ENCODE measurements at regions not wholly inside any gene's neighbourhood (a gene's known extent, or its start where the extent isn't known, plus 50 kb on each side); places are given as distances from the start of the nearest gene placed in this dataset.

DNA sequence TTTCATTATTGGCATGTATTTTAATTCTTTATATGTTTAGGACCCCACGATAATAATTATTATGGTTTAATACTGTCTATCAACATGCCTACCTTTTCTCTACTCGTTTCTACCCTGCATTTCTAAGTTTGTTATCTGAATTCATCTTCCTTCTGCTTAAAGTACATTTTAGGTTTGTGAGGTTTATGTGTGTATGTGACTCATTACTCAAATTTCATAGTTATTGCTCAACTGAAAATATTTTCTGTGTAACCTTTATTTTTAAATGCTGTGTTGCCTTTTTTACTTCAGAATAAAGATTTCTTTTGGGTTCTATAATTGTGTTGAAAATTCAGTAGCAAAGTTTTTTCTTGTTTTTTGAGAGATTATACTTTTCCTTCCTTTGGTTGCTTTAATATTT lies 933.9 kb upstream of the LRRTM1 start:
- DNase-seq, result no peak
- no CpG with 5 or more reads among the region's 2 CpGs for WGBS (ENCODE audit: insufficient coverage)
- H3K36me3 ChIP-seq (ENCODE audit: control insufficient read depth, insufficient read depth, low read length), result no peaks in the 10 kb centered on the region
- H3K27ac ChIP-seq (ENCODE audit: low read length), result no peak overlapping the region
- no peak overlapping the region for H3K4me3 ChIP-seq (ENCODE audit: low read length)
- H3K9me3 ChIP-seq (replicated peaks; ENCODE audit: control insufficient read depth, low read depth, low read length), result no peaks in the 10 kb centered on the region
- no peaks in the 10 kb centered on the region for H3K27me3 ChIP-seq (ENCODE audit: control insufficient read depth, insufficient read depth, low read length)
- no peaks in the 10 kb centered on the region for H3K4me1 ChIP-seq (ENCODE audit: control insufficient read depth, insufficient read depth, low read length)

DNA sequence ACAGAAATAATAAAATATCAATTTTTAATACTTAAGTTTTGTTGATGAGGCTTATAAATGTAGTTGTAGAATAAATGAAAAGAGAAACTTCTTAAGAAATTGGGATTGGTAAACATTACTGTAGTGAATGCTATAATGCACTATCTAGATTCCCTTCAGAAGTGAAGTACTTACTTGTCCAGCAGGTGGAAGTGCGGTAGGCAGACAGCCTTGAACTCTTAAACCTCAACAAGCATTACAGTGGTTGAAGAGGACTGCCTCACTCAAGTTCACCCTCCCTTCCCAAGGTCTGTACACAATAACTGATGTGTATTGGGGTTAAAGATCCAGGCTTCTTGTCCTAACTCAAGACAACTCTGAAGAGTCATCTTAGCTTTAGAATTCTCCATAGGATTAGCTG lies 931.0 kb upstream of the LRRTM1 start:
- DNase-seq, result no peak
- H3K36me3 ChIP-seq (ENCODE audit: control insufficient read depth, insufficient read depth, low read length), result no peaks in the 10 kb centered on the region
- H3K4me1 ChIP-seq (ENCODE audit: control insufficient read depth, insufficient read depth, low read length), result no peaks in the 10 kb centered on the region
- H3K4me3 ChIP-seq (ENCODE audit: low read length), result no peak overlapping the region
- no CpG with 5 or more reads among the region's 1 CpG for WGBS (ENCODE audit: insufficient coverage)
- no peak overlapping the region for H3K27ac ChIP-seq (ENCODE audit: low read length)
- no peaks in the 10 kb centered on the region for H3K27me3 ChIP-seq (ENCODE audit: control insufficient read depth, insufficient read depth, low read length)
- no peaks in the 10 kb centered on the region for H3K9me3 ChIP-seq (replicated peaks; ENCODE audit: control insufficient read depth, low read depth, low read length)

DNA sequence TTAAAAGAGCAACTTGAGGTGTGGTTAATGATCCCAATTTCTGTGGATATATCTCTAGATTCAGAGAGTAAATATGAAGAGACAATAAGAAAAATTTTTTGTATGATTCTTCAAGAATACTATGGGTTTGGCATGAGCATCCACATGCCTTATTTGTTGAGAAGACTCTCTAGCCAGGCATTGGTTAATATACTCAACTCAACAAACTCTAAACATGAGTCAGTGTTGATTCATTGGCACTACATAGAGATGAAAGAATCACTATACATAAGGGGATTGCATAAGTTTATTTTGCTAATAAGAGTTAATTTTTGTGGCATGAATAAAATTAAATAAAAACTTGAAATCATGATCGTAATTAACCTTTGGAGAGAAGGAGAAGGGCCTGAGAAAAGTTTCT lies 930.2 kb upstream of the LRRTM1 start:
- H3K9me3 ChIP-seq (replicated peaks; ENCODE audit: control insufficient read depth, low read depth, low read length), result no peaks in the 10 kb centered on the region
- no peak for DNase-seq
- no peak overlapping the region for H3K4me3 ChIP-seq (ENCODE audit: low read length)
- H3K27ac ChIP-seq (ENCODE audit: low read length), result no peak overlapping the region
- H3K4me1 ChIP-seq (ENCODE audit: control insufficient read depth, insufficient read depth, low read length), result no peaks in the 10 kb centered on the region
- no CpG with 5 or more reads among the region's 1 CpG for WGBS (ENCODE audit: insufficient coverage)
- no peaks in the 10 kb centered on the region for H3K36me3 ChIP-seq (ENCODE audit: control insufficient read depth, insufficient read depth, low read length)
- H3K27me3 ChIP-seq (ENCODE audit: control insufficient read depth, insufficient read depth, low read length), result no peaks in the 10 kb centered on the region

DNA sequence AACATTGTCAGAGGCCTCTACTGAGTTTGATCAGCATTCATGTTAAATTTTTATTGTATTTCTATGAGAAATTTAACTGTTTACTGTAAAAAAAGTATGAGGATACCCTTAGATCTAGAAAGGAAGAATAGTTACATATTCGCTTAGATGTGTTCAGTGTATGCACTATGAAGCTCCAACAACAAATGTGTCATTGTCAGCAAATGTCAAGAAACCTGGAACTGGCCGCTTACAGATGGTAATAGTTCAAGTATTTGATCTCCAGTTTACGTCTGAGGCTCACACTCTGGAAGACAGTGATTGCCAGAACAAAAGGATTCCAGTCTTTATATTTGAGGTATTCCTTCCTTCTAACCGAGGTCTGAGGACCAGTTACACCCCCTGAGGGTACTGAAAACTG lies 921.2 kb upstream of the LRRTM1 start:
- H3K27me3 ChIP-seq (ENCODE audit: control insufficient read depth, insufficient read depth, low read length), result no peaks in the 10 kb centered on the region
- 91% methylated on average over 2 of the region's 4 CpGs for WGBS (ENCODE audit: insufficient coverage)
- DNase-seq, result no peak
- H3K4me3 ChIP-seq (ENCODE audit: low read length), result no peak overlapping the region
- H3K9me3 ChIP-seq (replicated peaks; ENCODE audit: control insufficient read depth, low read depth, low read length), result no peaks in the 10 kb centered on the region
- H3K36me3 ChIP-seq (ENCODE audit: control insufficient read depth, insufficient read depth, low read length), result no peaks in the 10 kb centered on the region
- H3K4me1 ChIP-seq (ENCODE audit: control insufficient read depth, insufficient read depth, low read length), result no peaks in the 10 kb centered on the region
- no peak overlapping the region for H3K27ac ChIP-seq (ENCODE audit: low read length)

DNA sequence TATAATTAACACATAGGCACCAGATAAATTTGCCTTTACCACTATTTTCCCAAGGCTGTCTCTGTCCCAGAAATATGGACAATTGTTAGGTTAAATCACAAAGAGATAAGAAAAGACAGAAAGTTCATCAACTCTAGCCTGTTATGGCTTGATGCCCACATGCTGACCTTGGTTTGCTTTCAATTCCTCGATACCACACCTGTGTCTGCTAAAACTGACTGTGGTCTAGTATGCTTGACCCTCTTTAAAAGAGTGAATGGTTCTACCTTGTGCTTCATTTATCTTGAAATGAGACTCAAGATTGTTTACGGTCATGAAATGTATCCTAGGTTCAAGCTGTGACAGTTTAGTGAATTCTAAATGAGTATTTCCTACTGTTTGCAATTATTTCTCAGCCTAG lies 909.0 kb upstream of the LRRTM1 start:
- no peak for DNase-seq
- H3K4me1 ChIP-seq (ENCODE audit: control insufficient read depth, insufficient read depth, low read length), result no peaks in the 10 kb centered on the region
- H3K27ac ChIP-seq (ENCODE audit: low read length), result no peak overlapping the region
- H3K9me3 ChIP-seq (replicated peaks; ENCODE audit: control insufficient read depth, low read depth, low read length), result no peaks in the 10 kb centered on the region
- H3K36me3 ChIP-seq (ENCODE audit: control insufficient read depth, insufficient read depth, low read length), result no peaks in the 10 kb centered on the region
- H3K4me3 ChIP-seq (ENCODE audit: low read length), result no peak overlapping the region
- no CpG with 5 or more reads among the region's 2 CpGs for WGBS (ENCODE audit: insufficient coverage)
- no peaks in the 10 kb centered on the region for H3K27me3 ChIP-seq (ENCODE audit: control insufficient read depth, insufficient read depth, low read length)

DNA sequence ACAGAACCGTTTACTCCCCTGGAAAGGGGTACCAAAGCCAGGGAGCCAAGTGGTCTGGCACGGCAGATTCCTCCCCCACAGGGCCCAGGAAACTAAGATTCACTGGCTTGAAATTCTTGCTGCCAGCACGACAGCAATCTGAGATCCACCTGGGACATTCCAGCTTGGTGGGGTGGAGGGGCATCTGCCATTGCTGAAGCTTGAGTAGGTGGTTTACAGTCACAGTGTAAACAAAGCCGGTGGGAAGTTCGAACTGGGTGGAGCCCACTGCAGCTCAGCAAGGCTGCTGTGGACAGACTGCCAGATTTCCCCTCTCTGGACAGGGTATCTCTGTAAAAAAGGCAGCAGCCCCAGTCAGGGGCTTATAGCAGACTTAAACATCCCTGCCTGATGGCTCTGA lies 901.7 kb upstream of the LRRTM1 start:
- no peak overlapping the region for H3K27ac ChIP-seq (ENCODE audit: low read length)
- no peaks in the 10 kb centered on the region for H3K36me3 ChIP-seq (ENCODE audit: control insufficient read depth, insufficient read depth, low read length)
- no peak overlapping the region for H3K4me3 ChIP-seq (ENCODE audit: low read length)
- H3K9me3 ChIP-seq (replicated peaks; ENCODE audit: control insufficient read depth, low read depth, low read length), result peaks cover 5% of the 10 kb centered on the region
- no peaks in the 10 kb centered on the region for H3K27me3 ChIP-seq (ENCODE audit: control insufficient read depth, insufficient read depth, low read length)
- no peaks in the 10 kb centered on the region for H3K4me1 ChIP-seq (ENCODE audit: control insufficient read depth, insufficient read depth, low read length)
- WGBS (ENCODE audit: insufficient coverage), result 33% methylated on average over 2 of the region's 5 CpGs
- no peak for DNase-seq

DNA sequence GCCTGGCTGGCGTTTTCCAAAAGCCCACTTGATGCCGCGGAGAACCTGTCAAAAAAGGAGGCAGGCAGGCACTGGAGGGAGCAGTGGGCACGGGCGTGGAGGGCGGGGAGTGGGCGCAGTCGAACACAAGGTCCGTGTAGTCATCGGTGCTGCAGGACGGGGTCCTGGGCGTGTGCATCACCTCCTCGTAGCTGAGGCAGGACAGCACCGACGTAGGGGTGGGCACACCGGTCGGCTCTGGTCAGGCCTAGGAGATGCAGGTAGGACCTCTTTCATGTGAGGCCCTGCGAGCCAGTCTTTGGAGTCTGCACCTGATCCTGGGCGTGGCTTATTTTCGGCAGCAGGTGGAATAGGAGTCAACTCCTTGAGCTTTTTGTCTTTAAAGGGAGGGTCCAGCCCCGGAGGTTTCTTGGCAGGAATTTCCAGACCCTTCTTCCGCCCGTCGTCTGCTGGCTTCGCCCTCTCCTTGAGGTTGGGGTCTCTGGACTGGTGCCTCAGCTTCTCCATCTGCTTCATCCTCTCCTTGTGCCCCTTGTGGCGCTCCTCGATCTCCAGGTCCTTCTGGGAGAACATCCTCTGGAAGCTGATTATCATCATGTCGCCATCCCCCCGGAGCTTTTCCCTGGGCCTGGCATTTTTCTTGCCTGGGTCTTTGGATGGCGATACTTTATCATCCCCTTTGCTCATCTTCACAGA lies 892.5 kb upstream of the LRRTM1 start:
- Histone ChIP-seq H3K36me3 (ENCODE audit: control insufficient read depth, insufficient read depth, low read length) (no peaks in the 10 kb centered on the region), H3K4me3 (ENCODE audit: low read length) (no peak overlapping the region), H3K27ac (ENCODE audit: low read length) (no peak overlapping the region), H3K4me1 (ENCODE audit: control insufficient read depth, insufficient read depth, low read length) (no peaks in the 10 kb centered on the region), H3K27me3 (ENCODE audit: control insufficient read depth, insufficient read depth, low read length) (no peaks in the 10 kb centered on the region), H3K9me3 (replicated peaks; ENCODE audit: control insufficient read depth, low read depth, low read length) (peaks cover 27% of the 10 kb centered on the region)
- 95% methylated on average over 30 of the region's 30 CpGs for WGBS (ENCODE audit: insufficient coverage)
- no peak for DNase-seq

DNA sequence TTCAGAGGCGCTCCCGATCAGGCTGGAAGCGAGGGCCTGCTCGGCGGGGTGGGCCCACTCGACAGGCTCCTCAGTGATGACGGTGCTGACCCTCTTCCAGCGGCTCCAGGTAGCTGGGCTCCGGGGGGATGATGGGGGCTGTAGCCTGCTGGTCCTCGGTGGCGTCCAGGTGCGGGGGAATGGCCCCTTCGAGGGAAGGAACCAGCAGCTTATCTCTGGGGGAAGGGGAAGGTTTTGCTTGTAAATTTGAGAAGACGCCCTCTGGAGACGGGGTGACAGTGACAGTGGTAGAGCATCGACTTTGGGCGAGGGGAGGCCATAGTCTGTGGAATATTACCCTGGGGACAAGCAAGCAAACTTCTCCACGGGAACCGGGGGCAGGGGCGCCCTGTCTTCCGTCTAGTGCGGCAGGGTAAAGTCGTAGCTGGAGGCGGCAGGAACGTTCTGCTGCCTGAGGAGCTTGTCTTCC lies 891.9 kb upstream of the LRRTM1 start:
- H3K27ac ChIP-seq (ENCODE audit: low read length), result no peak overlapping the region
- peaks cover 27% of the 10 kb centered on the region for H3K9me3 ChIP-seq (replicated peaks; ENCODE audit: control insufficient read depth, low read depth, low read length)
- H3K4me1 ChIP-seq (ENCODE audit: control insufficient read depth, insufficient read depth, low read length), result no peaks in the 10 kb centered on the region
- H3K27me3 ChIP-seq (ENCODE audit: control insufficient read depth, insufficient read depth, low read length), result no peaks in the 10 kb centered on the region
- H3K4me3 ChIP-seq (ENCODE audit: low read length), result no peak overlapping the region
- WGBS (ENCODE audit: insufficient coverage), result 93% methylated on average over 25 of the region's 25 CpGs
- H3K36me3 ChIP-seq (ENCODE audit: control insufficient read depth, insufficient read depth, low read length), result no peaks in the 10 kb centered on the region
- no peak for DNase-seq

DNA sequence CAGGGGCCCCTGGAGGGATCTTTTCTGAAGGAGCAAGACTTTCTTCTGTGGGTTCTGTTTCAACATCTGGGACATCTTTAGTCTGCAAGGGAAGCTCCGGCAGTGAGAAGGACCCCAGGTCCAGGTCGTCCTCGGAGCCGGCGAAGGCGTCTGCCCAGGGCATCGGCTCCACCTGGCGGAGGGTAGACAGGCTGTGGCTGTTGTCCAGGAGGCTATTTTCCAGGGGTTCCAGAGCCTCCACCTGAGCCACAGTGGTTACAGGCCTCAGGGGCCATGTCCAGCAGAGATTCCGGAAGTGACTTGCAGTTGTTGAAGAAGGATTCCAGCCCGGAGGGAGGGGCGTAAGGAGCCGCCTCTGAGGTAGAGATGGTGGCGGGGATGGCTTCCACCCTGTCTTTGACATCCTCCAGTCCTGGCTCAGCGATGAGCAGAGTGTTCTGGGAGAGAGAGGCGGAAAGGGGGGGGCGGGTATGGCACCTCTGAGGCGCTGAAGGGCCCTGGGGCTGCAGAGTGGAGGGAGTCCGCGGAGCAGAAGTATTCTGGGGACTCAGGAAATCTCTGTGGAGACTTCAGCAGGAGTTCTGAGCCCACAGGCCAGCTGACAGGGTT lies 891.3 kb upstream of the LRRTM1 start:
- 95% methylated on average over 18 of the region's 19 CpGs for WGBS (ENCODE audit: insufficient coverage)
- Histone ChIP-seq H3K27ac (ENCODE audit: low read length) (no peak overlapping the region), H3K9me3 (replicated peaks; ENCODE audit: control insufficient read depth, low read depth, low read length) (peaks cover 27% of the 10 kb centered on the region), H3K27me3 (ENCODE audit: control insufficient read depth, insufficient read depth, low read length) (no peaks in the 10 kb centered on the region), H3K4me3 (ENCODE audit: low read length) (no peak overlapping the region), H3K36me3 (ENCODE audit: control insufficient read depth, insufficient read depth, low read length) (no peaks in the 10 kb centered on the region), H3K4me1 (ENCODE audit: control insufficient read depth, insufficient read depth, low read length) (no peaks in the 10 kb centered on the region)
- DNase-seq, result no peak

DNA sequence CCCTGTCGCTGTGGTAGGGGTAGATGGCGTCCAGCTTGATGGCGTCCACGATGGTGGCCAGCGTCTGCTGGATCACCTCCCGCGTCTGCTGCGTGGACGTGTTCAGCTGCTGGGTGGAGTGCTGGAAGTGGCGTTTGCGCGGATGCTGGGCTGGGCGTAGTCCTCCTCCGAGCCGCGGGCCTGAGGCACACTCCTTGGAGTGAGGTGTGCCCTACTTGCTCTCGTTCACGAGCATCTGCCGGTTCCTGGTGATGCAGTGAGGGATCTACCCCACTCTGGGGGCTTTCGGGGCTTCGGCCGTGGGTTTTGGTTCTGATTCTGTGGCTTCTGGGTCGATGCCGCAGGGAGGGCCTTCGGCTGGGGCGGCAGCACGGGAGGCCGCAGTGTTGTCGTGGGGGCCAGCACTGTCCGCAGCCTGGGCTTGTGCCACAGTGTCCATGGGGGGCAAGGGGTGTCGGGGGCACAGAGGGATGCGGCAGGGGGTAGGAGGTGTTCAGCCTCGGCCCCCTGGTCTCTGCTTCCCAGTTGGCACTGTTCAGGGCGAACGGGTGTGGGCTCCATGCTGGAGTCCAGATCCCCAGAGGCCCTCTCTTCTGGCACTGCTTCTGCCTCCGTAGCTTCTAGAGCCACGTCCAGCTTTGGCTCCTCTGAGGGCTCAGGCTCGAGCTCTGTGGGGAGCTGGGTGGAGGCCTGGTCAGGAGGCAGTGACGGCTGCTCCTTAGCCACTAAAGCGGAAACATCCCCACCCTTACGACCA lies 890.6 kb upstream of the LRRTM1 start:
- Histone ChIP-seq H3K4me3 (ENCODE audit: low read length) (no peak overlapping the region), H3K4me1 (ENCODE audit: control insufficient read depth, insufficient read depth, low read length) (no peaks in the 10 kb centered on the region), H3K36me3 (ENCODE audit: control insufficient read depth, insufficient read depth, low read length) (no peaks in the 10 kb centered on the region), H3K27ac (ENCODE audit: low read length) (no peak overlapping the region), H3K27me3 (ENCODE audit: control insufficient read depth, insufficient read depth, low read length) (no peaks in the 10 kb centered on the region), H3K9me3 (replicated peaks; ENCODE audit: control insufficient read depth, low read depth, low read length) (peaks cover 29% of the 10 kb centered on the region)
- DNase-seq, result no peak
- 92% methylated on average over 26 of the region's 41 CpGs for WGBS (ENCODE audit: insufficient coverage)
